GM12892 (cell line): ENCODE measurements at regions not wholly inside any gene's neighbourhood (a gene's known extent, or its start where the extent isn't known, plus 50 kb on each side); places are given as distances from the start of the nearest gene placed in this dataset.

Experiments used
- POLR2A ChIP-seq: IDR thresholded peaks from 2 replicates; pipeline ENCODE4 v1.6.1; 2011; ENCODE audit warnings: low read depth, low read length, control low read depth
- POLR2AphosphoS5 ChIP-seq: IDR thresholded peaks from 2 replicates; pipeline ENCODE4 v1.6.1; 2011; ENCODE audit warnings: low read depth, low read length, control low read depth
- TAF1 ChIP-seq: IDR thresholded peaks from 2 replicates; pipeline ENCODE4 v1.6.1; 2011; ENCODE audit warnings: low read depth, mild to moderate bottlenecking, control low read depth, low read length, borderline replicate concordance

DNA sequence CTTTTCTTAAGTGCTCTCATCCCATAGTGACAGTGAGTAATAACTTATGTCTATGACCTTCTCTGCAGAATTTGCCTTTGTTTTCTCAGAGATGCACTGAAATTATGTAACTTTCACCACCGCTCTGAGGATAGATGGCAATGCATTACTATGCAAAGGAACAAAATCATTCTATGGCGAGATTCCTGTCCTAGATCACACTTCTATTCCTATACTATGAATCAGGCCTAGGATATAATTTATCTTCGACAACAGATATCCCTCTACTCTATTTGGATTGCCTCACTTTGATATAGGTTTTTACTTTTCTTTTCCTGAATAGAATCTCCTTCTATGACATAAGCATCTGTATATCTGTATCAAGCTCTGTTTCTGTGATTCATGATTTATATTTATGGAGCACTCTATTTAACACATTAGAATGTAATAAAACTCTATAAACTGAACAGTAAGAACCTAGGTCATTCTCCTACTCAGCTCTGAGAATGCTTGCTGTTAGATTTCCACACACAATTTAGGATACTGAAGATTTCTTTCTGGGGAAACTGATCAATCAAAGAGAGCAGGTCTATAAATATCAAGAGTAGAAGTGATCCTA is 1082.3 kb upstream of the ADGRL3 start:
- TF ChIP-seq TAF1: no peak
- TF ChIP-seq POLR2A: no peak
- TF ChIP-seq POLR2AphosphoS5: no peak
